ACHN (cell line): ENCODE measurements at regions not wholly inside any gene's neighbourhood (a gene's known extent, or its start where the extent isn't known, plus 50 kb on each side); places are given as distances from the start of the nearest gene placed in this dataset.
"Not testable (repeated sequence)": the region's sequence is repeated elsewhere in the genome, so short reads cannot be mapped to it uniquely, and the experiment has no call there.

Experiments used
- DNase-seq: peaks from one replicate; pipeline ENCODE4 v3.0.0-alpha.2; 2015
- in situ Hi-C: cut with HindIII; loops from 2 replicates; pipeline ENCODE4 v1.10.0; 2017; ENCODE audit warnings: low sequenced_read_pairs, low pct_ligation_motif_present, low pct_unique_long_range_greater_than_20kb

- in situ Hi-C loops, result no loop called here
- DNase-seq, result no peak
Observed at GRCh38 chr3:20250314-20250713, 64.3 kb upstream of the SGO1 start.

GRCh38 chr3:20246662-20247061, 60.7 kb upstream of the SGO1 start:
- no peak for DNase-seq
- in situ Hi-C loops, result no loop called here

- in situ Hi-C loops, result no loop called here
- DNase-seq, result no peak
Observed at GRCh38 chr3:20245781-20246180, 59.8 kb upstream of the SGO1 start.

DNA sequence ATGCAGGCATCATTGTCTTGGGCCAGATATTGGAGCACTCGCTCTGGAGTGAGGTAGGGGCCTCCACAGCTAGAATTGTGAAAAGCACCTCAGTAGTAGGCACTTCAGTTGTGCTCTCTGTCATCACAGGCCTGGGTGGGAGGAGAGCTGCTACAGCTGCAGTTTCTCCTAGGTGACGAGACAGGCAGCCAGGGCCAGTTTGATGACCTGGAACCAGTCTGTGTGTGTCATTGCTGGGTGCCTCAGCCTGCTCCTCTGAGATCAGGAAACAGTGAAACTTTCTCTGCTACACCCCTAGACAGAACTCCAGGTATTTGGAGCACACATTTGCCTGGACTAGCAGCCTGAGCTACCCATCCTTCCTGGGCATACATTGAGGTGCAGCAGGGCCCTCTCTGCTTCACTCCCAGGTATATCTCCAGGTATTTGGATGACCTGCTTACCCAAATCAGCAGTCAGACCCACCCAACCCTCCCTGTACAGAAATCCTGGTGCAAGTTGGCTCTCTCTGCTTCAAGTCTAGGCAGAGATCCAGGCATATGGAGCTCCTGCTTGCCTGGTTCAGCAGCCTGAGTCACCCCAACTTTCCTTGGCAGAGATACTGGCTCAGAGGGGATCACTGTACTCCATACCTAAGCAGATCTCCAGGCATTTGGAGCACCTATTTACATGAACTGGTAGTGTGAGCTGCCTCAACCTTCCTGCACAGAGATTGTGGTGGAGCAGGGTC, 54.3 kb upstream of the SGO1 start:
- in situ Hi-C loops, result no loop called here
- DNase-seq, result no peak

- in situ Hi-C loops, DNase-seq: not testable (repeated sequence)
Observed at GRCh38 chr3:20238199-20238598, 52.2 kb upstream of the SGO1 start.

GRCh38 chr3:20236603-20237002, 50.6 kb upstream of the SGO1 start:
- in situ Hi-C loops, result no loop called here
- DNase-seq, result no peak
